ENCODE measurements at regions not wholly inside any gene's neighbourhood (a gene's known extent, or its start where the extent isn't known, plus 50 kb on each side); places are given as distances from the start of the nearest gene placed in this dataset.

- Histone ChIP-seq H4K20me1 (ENCODE audit: insufficient read depth, low read length) (no peaks in the 10 kb centered on the region), H3K36me3 (ENCODE audit: insufficient read depth, low read length) (no peaks in the 10 kb centered on the region), H3K27me3 (ENCODE audit: insufficient read depth, low read length) (no peaks in the 10 kb centered on the region), H3K9me3 (ENCODE audit: low read length) (no peaks in the 10 kb centered on the region), H2AFZ (ENCODE audit: low read length) (no peak overlapping the region), H3K4me3 (ENCODE audit: low read depth, low read length, poor library complexity, severe bottlenecking) (no peak overlapping the region), H3K4me2 (ENCODE audit: low read length) (no peak overlapping the region), H3K9me2 (ENCODE audit: low read depth, low read length) (no peaks in the 10 kb centered on the region), H3K4me1 (ENCODE audit: insufficient read depth, low read length, severe bottlenecking) (no peaks in the 10 kb centered on the region), H3K9ac (ENCODE audit: low read length) (no peak overlapping the region), H3F3A (ENCODE audit: insufficient read depth, low read length) (no peaks in the 10 kb centered on the region), H3K79me2 (ENCODE audit: insufficient read depth, low read length) (no peaks in the 10 kb centered on the region), H3K27ac (ENCODE audit: low read depth, low read length, poor library complexity, severe bottlenecking) (no peak overlapping the region)
- TF ChIP-seq CTCF (IDR thresholded peaks at IDR 0.05; ENCODE audit: low read length) = peak; percentile 39; the same call in 1 of the 2 replicates
- no peak for TF ChIP-seq EZH2 (IDR thresholded peaks at IDR 0.05; ENCODE audit: borderline replicate concordance, low read length)
Measured at GRCh38 chr18:60668583-60668982, 296.0 kb upstream of the MC4R start.

GRCh38 chr18:60669938-60670337 lies 297.4 kb upstream of the MC4R start:
- Histone ChIP-seq H3K27ac (ENCODE audit: low read depth, low read length, poor library complexity, severe bottlenecking) (no peak overlapping the region), H3K4me3 (ENCODE audit: low read depth, low read length, poor library complexity, severe bottlenecking) (no peak overlapping the region), H2AFZ (ENCODE audit: low read length) (no peak overlapping the region), H3K36me3 (ENCODE audit: insufficient read depth, low read length) (no peaks in the 10 kb centered on the region), H3K79me2 (ENCODE audit: insufficient read depth, low read length) (no peaks in the 10 kb centered on the region), H3K9me2 (ENCODE audit: low read depth, low read length) (no peaks in the 10 kb centered on the region), H3K4me1 (ENCODE audit: insufficient read depth, low read length, severe bottlenecking) (no peaks in the 10 kb centered on the region), H3F3A (ENCODE audit: insufficient read depth, low read length) (no peaks in the 10 kb centered on the region), H4K20me1 (ENCODE audit: insufficient read depth, low read length) (no peaks in the 10 kb centered on the region), H3K9me3 (ENCODE audit: low read length) (no peaks in the 10 kb centered on the region), H3K27me3 (ENCODE audit: insufficient read depth, low read length) (no peaks in the 10 kb centered on the region), H3K9ac (ENCODE audit: low read length) (no peak overlapping the region), H3K4me2 (ENCODE audit: low read length) (no peak overlapping the region)
- TF ChIP-seq EZH2 (IDR thresholded peaks at IDR 0.05; ENCODE audit: borderline replicate concordance, low read length) = no peak
- no peak for TF ChIP-seq CTCF (IDR thresholded peaks at IDR 0.05; ENCODE audit: low read length)

- no peak overlapping the region for H3K4me3 ChIP-seq (ENCODE audit: low read depth, low read length, poor library complexity, severe bottlenecking)
- no peaks in the 10 kb centered on the region for H3K27me3 ChIP-seq (ENCODE audit: insufficient read depth, low read length)
- H3K9me3 ChIP-seq (ENCODE audit: low read length) = no peaks in the 10 kb centered on the region
- no peaks in the 10 kb centered on the region for H4K20me1 ChIP-seq (ENCODE audit: insufficient read depth, low read length)
- TF ChIP-seq EZH2 (IDR thresholded peaks at IDR 0.05; ENCODE audit: borderline replicate concordance, low read length) = no peak
- TF ChIP-seq CTCF (IDR thresholded peaks at IDR 0.05; ENCODE audit: low read length) = no peak
- no peaks in the 10 kb centered on the region for H3K9me2 ChIP-seq (ENCODE audit: low read depth, low read length)
- H3K79me2 ChIP-seq (ENCODE audit: insufficient read depth, low read length) = no peaks in the 10 kb centered on the region
- H3K9ac ChIP-seq (ENCODE audit: low read length) = no peak overlapping the region
- no peaks in the 10 kb centered on the region for H3K4me1 ChIP-seq (ENCODE audit: insufficient read depth, low read length, severe bottlenecking)
- no peaks in the 10 kb centered on the region for H3F3A ChIP-seq (ENCODE audit: insufficient read depth, low read length)
- H2AFZ ChIP-seq (ENCODE audit: low read length) = no peak overlapping the region
- H3K4me2 ChIP-seq (ENCODE audit: low read length) = no peak overlapping the region
- no peak overlapping the region for H3K27ac ChIP-seq (ENCODE audit: low read depth, low read length, poor library complexity, severe bottlenecking)
- H3K36me3 ChIP-seq (ENCODE audit: insufficient read depth, low read length) = no peaks in the 10 kb centered on the region
Measured at GRCh38 chr18:60671021-60671420, 298.4 kb upstream of the MC4R start.

Measured in OCI-LY1 (cell line).